Neural cell (in vitro differentiated cells): ENCODE measurements at regions not wholly inside any gene's neighbourhood (a gene's known extent, or its start where the extent isn't known, plus 50 kb on each side); places are given as distances from the start of the nearest gene placed in this dataset.

Source experiments
- H2AFZ ChIP-seq: fragments of 200-600, 300-800 bp; sonication (generic), shearing (Covaris generic); 2 replicates; pipeline ENCODE4 v1.6.0; 2014; ENCODE audit warnings: low read depth, mild to moderate bottlenecking, antibody characterized with exemption, low read length, moderate library complexity
- H3F3A ChIP-seq: fragments of 200-600 bp; shearing (Covaris generic); 2 replicates; pipeline ENCODE4 v1.6.1; 2016; ENCODE audit warnings: mild to moderate bottlenecking, moderate library complexity, mixed read lengths, antibody characterized with exemption, low read length; ENCODE audit not compliant: insufficient read depth, poor library complexity, severe bottlenecking
- H3K27ac ChIP-seq: fragments of 200-600, 300-800 bp; sonication (generic), shearing (Covaris generic); 2 replicates; pipeline ENCODE4 v1.5.1; 2014; ENCODE audit warnings: mild to moderate bottlenecking, low read length, moderate library complexity
- H3K27me3 ChIP-seq: fragments of 300-800, 200-600 bp; sonication (generic), shearing (Covaris generic); 2 replicates; pipeline ENCODE4 v1.6.0; 2014; ENCODE audit warnings: mild to moderate bottlenecking, low read depth, low read length, moderate library complexity; ENCODE audit not compliant: insufficient read depth
- H3K36me3 ChIP-seq: fragments of 300-800, 200-600 bp; sonication (generic), shearing (Covaris generic); 2 replicates; pipeline ENCODE4 v1.5.1; 2014; ENCODE audit warnings: mild to moderate bottlenecking, antibody characterized with exemption, low read length, moderate library complexity; ENCODE audit not compliant: insufficient read depth
- H3K4me2 ChIP-seq: fragments of 300-800, 200-600 bp; sonication (generic), shearing (Covaris generic); 2 replicates; pipeline ENCODE4 v1.6.0; 2014; ENCODE audit warnings: mild to moderate bottlenecking, low read length
- H3K4me3 ChIP-seq: fragments of 300-800, 200-600 bp; sonication (generic), shearing (Covaris generic); 2 replicates; pipeline ENCODE4 v1.5.1; 2014; ENCODE audit warnings: mild to moderate bottlenecking, low read length, moderate library complexity
- H3K79me2 ChIP-seq: fragments of 200-600 bp; shearing (Covaris generic); replicated peaks from 2 replicates; pipeline ENCODE4 v1.6.0; 2014; ENCODE audit warnings: mild to moderate bottlenecking, low read length, moderate library complexity; ENCODE audit not compliant: insufficient read depth
- H3K9ac ChIP-seq: fragments of 300-800, 200-600 bp; sonication (generic), shearing (Covaris generic); 2 replicates; pipeline ENCODE4 v1.6.1; 2016; ENCODE audit warnings: mild to moderate bottlenecking, low read length, mixed read lengths
- H3K9me2 ChIP-seq: fragments of 200-600 bp; shearing (Covaris generic); 2 replicates; pipeline ENCODE4 v1.6.1; 2016; ENCODE audit warnings: mild to moderate bottlenecking, low read length, mixed read lengths; ENCODE audit not compliant: insufficient read depth
- H3K9me3 ChIP-seq: fragments of 200-600, 300-800 bp; sonication (generic), shearing (Covaris generic); 2 replicates; pipeline ENCODE4 v1.6.1; 2016; ENCODE audit warnings: mild to moderate bottlenecking, mixed run types, low read length, moderate library complexity, mixed read lengths
- H4K20me1 ChIP-seq: fragments of 200-600 bp; shearing (Covaris generic); 2 replicates; pipeline ENCODE4 v1.6.1; 2016; ENCODE audit warnings: mild to moderate bottlenecking, mixed run types; ENCODE audit not compliant: insufficient read depth
- EP300 ChIP-seq: fragments of 450-650 bp; conservative IDR thresholded peaks from 2 replicates; pipeline ENCODE4 v1.6.1; 2014; ENCODE audit warnings: antibody characterized with exemption, mild to moderate bottlenecking, moderate library complexity; ENCODE audit not compliant: poor library complexity, severe bottlenecking
- EZH2 ChIP-seq: fragments of 200-600, 300-800 bp; shearing (Covaris generic), sonication (generic); IDR thresholded peaks from 2 replicates; pipeline ENCODE4 v1.6.1; 2014; ENCODE audit warnings: antibody characterized with exemption, low read length, borderline replicate concordance, mild to moderate bottlenecking; ENCODE audit not compliant: insufficient read depth, poor library complexity, severe bottlenecking
- MXI1 ChIP-seq: fragments of 450-650 bp; conservative IDR thresholded peaks from 2 replicates; pipeline ENCODE4 v1.6.1; 2014; ENCODE audit warnings: antibody characterized with exemption, mild to moderate bottlenecking; ENCODE audit not compliant: poor library complexity, severe bottlenecking
- POLR2AphosphoS5 ChIP-seq: IDR thresholded peaks from 2 replicates; pipeline ENCODE4 v1.6.1; 2012
- RAD21 ChIP-seq: fragments of 450-650 bp; conservative IDR thresholded peaks from 2 replicates; pipeline ENCODE4 v1.6.1; 2014; ENCODE audit warnings: antibody characterized with exemption, mild to moderate bottlenecking, moderate library complexity
- SMC3 ChIP-seq: fragments of 450-650 bp; conservative IDR thresholded peaks from 2 replicates; pipeline ENCODE4 v1.6.1; 2014; ENCODE audit warnings: antibody characterized with exemption, mild to moderate bottlenecking, moderate library complexity; ENCODE audit not compliant: poor library complexity
- TAF1 ChIP-seq: IDR thresholded peaks from 2 replicates; pipeline ENCODE4 v1.6.1; 2012; ENCODE audit warnings: low read depth
- TF ChIP-seq, protein P1 (sequence below): fragments of 450-650 bp; IDR thresholded peaks from 2 replicates; pipeline ENCODE4 v1.5.1; 2014; ENCODE audit warnings: antibody characterized with exemption, mild to moderate bottlenecking, moderate library complexity; ENCODE audit not compliant: poor library complexity, severe bottlenecking
- TF ChIP-seq, protein P2 (sequence below): IDR thresholded peaks from 2 replicates; pipeline ENCODE4 v1.6.1; 2012; ENCODE audit warnings: borderline replicate concordance

GRCh38 chr1:147475488-147475887 lies 65.8 kb upstream of the BCL9 start:
- H3K27me3 ChIP-seq, result no peaks in the 10 kb centered on the region
- H3K79me2 ChIP-seq, result no peaks in the 10 kb centered on the region
- H3K27ac ChIP-seq, result no peak overlapping the region
- no peaks in the 10 kb centered on the region for H3K9me2 ChIP-seq
- H2AFZ ChIP-seq, result no peak overlapping the region
- H3K4me2 ChIP-seq, result no peak overlapping the region
- no peak overlapping the region for H3K4me3 ChIP-seq
- H3K9ac ChIP-seq, result no peak overlapping the region
- no peaks in the 10 kb centered on the region for H3K9me3 ChIP-seq
- no peaks in the 10 kb centered on the region for H3K36me3 ChIP-seq
- no peaks in the 10 kb centered on the region for H4K20me1 ChIP-seq
- TF ChIP-seq EP300, result no peak
- TF ChIP-seq POLR2AphosphoS5, result no peak
- H3F3A ChIP-seq, result no peaks in the 10 kb centered on the region

GRCh38 chr1:147478521-147478920 lies 62.8 kb upstream of the BCL9 start:
- Histone ChIP-seq H3K4me3 (no peak overlapping the region), H3K27ac (no peak overlapping the region), H3F3A (no peaks in the 10 kb centered on the region), H3K9ac (no peak overlapping the region), H3K27me3 (no peaks in the 10 kb centered on the region), H3K9me2 (no peaks in the 10 kb centered on the region), H3K79me2 (no peaks in the 10 kb centered on the region), H3K9me3 (no peaks in the 10 kb centered on the region), H4K20me1 (no peaks in the 10 kb centered on the region), H3K4me2 (no peak overlapping the region), H2AFZ (no peak overlapping the region), H3K36me3 (no peaks in the 10 kb centered on the region)
- TF ChIP-seq, protein P1, sequence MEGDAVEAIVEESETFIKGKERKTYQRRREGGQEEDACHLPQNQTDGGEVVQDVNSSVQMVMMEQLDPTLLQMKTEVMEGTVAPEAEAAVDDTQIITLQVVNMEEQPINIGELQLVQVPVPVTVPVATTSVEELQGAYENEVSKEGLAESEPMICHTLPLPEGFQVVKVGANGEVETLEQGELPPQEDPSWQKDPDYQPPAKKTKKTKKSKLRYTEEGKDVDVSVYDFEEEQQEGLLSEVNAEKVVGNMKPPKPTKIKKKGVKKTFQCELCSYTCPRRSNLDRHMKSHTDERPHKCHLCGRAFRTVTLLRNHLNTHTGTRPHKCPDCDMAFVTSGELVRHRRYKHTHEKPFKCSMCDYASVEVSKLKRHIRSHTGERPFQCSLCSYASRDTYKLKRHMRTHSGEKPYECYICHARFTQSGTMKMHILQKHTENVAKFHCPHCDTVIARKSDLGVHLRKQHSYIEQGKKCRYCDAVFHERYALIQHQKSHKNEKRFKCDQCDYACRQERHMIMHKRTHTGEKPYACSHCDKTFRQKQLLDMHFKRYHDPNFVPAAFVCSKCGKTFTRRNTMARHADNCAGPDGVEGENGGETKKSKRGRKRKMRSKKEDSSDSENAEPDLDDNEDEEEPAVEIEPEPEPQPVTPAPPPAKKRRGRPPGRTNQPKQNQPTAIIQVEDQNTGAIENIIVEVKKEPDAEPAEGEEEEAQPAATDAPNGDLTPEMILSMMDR, result no peak
- TF ChIP-seq EP300, result no peak
- TF ChIP-seq TAF1, result no peak
- TF ChIP-seq RAD21, result no peak
- no peak for TF ChIP-seq SMC3
- TF ChIP-seq, protein P2, sequence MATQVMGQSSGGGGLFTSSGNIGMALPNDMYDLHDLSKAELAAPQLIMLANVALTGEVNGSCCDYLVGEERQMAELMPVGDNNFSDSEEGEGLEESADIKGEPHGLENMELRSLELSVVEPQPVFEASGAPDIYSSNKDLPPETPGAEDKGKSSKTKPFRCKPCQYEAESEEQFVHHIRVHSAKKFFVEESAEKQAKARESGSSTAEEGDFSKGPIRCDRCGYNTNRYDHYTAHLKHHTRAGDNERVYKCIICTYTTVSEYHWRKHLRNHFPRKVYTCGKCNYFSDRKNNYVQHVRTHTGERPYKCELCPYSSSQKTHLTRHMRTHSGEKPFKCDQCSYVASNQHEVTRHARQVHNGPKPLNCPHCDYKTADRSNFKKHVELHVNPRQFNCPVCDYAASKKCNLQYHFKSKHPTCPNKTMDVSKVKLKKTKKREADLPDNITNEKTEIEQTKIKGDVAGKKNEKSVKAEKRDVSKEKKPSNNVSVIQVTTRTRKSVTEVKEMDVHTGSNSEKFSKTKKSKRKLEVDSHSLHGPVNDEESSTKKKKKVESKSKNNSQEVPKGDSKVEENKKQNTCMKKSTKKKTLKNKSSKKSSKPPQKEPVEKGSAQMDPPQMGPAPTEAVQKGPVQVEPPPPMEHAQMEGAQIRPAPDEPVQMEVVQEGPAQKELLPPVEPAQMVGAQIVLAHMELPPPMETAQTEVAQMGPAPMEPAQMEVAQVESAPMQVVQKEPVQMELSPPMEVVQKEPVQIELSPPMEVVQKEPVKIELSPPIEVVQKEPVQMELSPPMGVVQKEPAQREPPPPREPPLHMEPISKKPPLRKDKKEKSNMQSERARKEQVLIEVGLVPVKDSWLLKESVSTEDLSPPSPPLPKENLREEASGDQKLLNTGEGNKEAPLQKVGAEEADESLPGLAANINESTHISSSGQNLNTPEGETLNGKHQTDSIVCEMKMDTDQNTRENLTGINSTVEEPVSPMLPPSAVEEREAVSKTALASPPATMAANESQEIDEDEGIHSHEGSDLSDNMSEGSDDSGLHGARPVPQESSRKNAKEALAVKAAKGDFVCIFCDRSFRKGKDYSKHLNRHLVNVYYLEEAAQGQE, result no peak
- no peak for TF ChIP-seq EZH2
- TF ChIP-seq POLR2AphosphoS5, result no peak
- TF ChIP-seq MXI1, result no peak
